ENCODE measurements at regions not wholly inside any gene's neighbourhood (a gene's known extent, or its start where the extent isn't known, plus 50 kb on each side); places are given as distances from the start of the nearest gene placed in this dataset.

DNA sequence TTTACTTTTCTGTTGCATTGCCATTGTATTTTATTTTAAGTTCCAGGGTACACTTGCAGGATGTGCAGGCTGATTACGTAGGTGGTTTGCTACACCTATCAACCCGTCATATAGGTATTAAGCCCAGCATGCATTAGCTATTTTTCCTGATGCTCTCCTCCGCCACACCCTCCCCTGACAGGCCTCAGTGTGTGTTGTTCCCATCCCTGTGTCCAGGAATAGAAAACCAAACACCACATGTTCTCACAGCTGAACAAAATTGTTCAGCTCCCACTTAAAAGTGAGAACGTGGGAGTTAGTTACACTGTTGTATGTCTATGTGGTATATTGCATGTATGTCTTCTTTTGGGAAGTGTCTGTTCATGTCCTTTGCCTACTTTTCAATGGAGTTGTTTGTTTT, 1631.7 kb downstream of the DPP10 start:
- TF ChIP-seq, protein P1, sequence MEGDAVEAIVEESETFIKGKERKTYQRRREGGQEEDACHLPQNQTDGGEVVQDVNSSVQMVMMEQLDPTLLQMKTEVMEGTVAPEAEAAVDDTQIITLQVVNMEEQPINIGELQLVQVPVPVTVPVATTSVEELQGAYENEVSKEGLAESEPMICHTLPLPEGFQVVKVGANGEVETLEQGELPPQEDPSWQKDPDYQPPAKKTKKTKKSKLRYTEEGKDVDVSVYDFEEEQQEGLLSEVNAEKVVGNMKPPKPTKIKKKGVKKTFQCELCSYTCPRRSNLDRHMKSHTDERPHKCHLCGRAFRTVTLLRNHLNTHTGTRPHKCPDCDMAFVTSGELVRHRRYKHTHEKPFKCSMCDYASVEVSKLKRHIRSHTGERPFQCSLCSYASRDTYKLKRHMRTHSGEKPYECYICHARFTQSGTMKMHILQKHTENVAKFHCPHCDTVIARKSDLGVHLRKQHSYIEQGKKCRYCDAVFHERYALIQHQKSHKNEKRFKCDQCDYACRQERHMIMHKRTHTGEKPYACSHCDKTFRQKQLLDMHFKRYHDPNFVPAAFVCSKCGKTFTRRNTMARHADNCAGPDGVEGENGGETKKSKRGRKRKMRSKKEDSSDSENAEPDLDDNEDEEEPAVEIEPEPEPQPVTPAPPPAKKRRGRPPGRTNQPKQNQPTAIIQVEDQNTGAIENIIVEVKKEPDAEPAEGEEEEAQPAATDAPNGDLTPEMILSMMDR (IDR thresholded peaks at IDR 0.05 in 4 of 5, conservative IDR thresholded peaks at IDR 0.05 in 1 of 5), result no peak
- TF ChIP-seq POLR2A (IDR thresholded peaks at IDR 0.05), result no peak
